ENCODE measurements at regions not wholly inside any gene's neighbourhood (a gene's known extent, or its start where the extent isn't known, plus 50 kb on each side); places are given as distances from the start of the nearest gene placed in this dataset.
"Not testable (repeated sequence)": the region's sequence is repeated elsewhere in the genome, so short reads cannot be mapped to it uniquely, and the experiment has no call there.

GRCh38 chr3:177710506-177710905, 513.2 kb upstream of the TBL1XR1 start:
- Histone ChIP-seq H3K4me1 (peaks cover 27% of the 10 kb centered on the region), H3K27ac (no peak overlapping the region), H3K27me3 (no peaks in the 10 kb centered on the region), H3K9me3 (no peaks in the 10 kb centered on the region), H3K36me3 (no peaks in the 10 kb centered on the region), H3K4me3 (no peak overlapping the region)
- TF ChIP-seq POLR2AphosphoS5 (IDR thresholded peaks at IDR 0.05) (no peak), POLR2A (IDR thresholded peaks at IDR 0.05) (no peak), EP300 (IDR thresholded peaks at IDR 0.05) (no peak)
- TF ChIP-seq, protein P1, sequence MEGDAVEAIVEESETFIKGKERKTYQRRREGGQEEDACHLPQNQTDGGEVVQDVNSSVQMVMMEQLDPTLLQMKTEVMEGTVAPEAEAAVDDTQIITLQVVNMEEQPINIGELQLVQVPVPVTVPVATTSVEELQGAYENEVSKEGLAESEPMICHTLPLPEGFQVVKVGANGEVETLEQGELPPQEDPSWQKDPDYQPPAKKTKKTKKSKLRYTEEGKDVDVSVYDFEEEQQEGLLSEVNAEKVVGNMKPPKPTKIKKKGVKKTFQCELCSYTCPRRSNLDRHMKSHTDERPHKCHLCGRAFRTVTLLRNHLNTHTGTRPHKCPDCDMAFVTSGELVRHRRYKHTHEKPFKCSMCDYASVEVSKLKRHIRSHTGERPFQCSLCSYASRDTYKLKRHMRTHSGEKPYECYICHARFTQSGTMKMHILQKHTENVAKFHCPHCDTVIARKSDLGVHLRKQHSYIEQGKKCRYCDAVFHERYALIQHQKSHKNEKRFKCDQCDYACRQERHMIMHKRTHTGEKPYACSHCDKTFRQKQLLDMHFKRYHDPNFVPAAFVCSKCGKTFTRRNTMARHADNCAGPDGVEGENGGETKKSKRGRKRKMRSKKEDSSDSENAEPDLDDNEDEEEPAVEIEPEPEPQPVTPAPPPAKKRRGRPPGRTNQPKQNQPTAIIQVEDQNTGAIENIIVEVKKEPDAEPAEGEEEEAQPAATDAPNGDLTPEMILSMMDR (IDR thresholded peaks at IDR 0.05): no peak
- DNase-seq (ENCODE audit: low spot score in 2 of 2): no peak

- 66% methylated on average over 4 of the region's 4 CpGs for WGBS
- no peak for DNase-seq (ENCODE audit: low spot score in 2 of 2)
- H3K36me3 ChIP-seq: no peaks in the 10 kb centered on the region
- no peaks in the 10 kb centered on the region for H3K9me3 ChIP-seq
- H3K4me1 ChIP-seq: peaks cover 18% of the 10 kb centered on the region
- no peaks in the 10 kb centered on the region for H3K27me3 ChIP-seq
- TF ChIP-seq POLR2A (IDR thresholded peaks at IDR 0.05) (no peak), EP300 (IDR thresholded peaks at IDR 0.05) (no peak), POLR2AphosphoS5 (IDR thresholded peaks at IDR 0.05) (no peak)
- TF ChIP-seq, protein P1 (IDR thresholded peaks at IDR 0.05): no peak
- no peak overlapping the region for H3K4me3 ChIP-seq
- no peak overlapping the region for H3K27ac ChIP-seq
Measured at GRCh38 chr3:177711637-177712036, 514.4 kb upstream of the TBL1XR1 start.

DNA sequence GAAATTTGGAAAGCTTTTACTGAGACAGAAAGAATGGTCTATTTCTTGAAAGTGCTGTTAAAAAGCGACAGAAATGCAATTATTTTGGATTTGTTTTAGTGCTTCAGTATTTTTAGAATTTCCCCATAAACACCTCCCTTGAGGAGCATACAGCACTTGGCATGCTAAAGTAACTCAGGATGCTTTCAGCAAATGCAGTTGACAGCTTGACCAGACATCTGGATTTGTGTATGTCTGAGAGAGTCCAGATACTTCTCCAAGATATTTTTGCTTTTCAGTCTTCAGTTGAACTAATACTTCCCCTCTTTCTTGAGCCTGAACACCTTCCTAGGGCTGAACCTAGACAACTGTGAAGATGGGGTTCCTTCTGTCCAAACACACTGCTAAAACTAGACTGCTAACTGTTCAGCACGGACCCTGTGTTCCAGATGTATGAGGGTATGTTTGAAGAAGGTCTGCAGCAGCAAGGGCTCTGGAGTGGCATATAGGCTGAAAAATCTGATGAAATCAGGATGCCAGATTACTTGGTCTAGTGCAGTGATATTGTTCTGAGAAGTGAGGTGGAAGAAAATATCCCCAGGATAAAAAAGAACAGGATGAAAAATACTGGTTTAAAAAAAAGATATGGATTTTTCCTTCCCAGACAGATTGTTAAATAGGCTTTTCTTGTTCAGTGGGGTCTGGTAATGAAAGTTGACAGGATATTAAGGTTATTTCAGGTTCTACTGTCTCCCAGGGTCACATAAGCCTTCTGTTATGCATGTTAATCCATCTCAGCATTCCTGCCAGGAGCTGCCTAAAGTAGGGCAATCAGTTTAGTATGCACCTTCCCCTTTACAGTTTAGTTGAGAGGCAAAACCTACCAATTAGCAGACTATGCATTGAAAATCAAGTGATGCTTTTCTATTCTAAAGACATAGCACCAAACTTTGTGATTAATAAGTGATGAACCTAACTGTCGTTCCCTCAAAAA, 516.9 kb upstream of the TBL1XR1 start:
- no peak for DNase-seq (ENCODE audit: low spot score in 2 of 2)
- H3K4me3 ChIP-seq: no peak overlapping the region
- TF ChIP-seq POLR2AphosphoS5 (IDR thresholded peaks at IDR 0.05) (no peak), POLR2A (IDR thresholded peaks at IDR 0.05) (no peak), EP300 (IDR thresholded peaks at IDR 0.05) (no peak)
- TF ChIP-seq, protein P1 (IDR thresholded peaks at IDR 0.05): no peak

GRCh38 chr3:177714945-177715344, 517.7 kb upstream of the TBL1XR1 start:
- Histone ChIP-seq H3K4me1 (peaks cover 17% of the 10 kb centered on the region), H3K9me3 (no peaks in the 10 kb centered on the region), H3K36me3 (no peaks in the 10 kb centered on the region), H3K27ac (no peak overlapping the region), H3K27me3 (no peaks in the 10 kb centered on the region), H3K4me3 (no peak overlapping the region)
- DNase-seq (ENCODE audit: low spot score in 2 of 2): no peak
- 40% methylated on average over 3 of the region's 3 CpGs for WGBS
- TF ChIP-seq POLR2A (IDR thresholded peaks at IDR 0.05): no peak
- TF ChIP-seq EP300 (IDR thresholded peaks at IDR 0.05): no peak
- TF ChIP-seq, protein P1 (IDR thresholded peaks at IDR 0.05): no peak
- no peak for TF ChIP-seq POLR2AphosphoS5 (IDR thresholded peaks at IDR 0.05)

More for the DNA sequence above, 516.9 kb upstream of the TBL1XR1 start:
- H3K36me3 ChIP-seq: no peaks in the 10 kb centered on the region
- H3K27ac ChIP-seq: no peak overlapping the region
- peaks cover 17% of the 10 kb centered on the region for H3K4me1 ChIP-seq
- H3K27me3 ChIP-seq: no peaks in the 10 kb centered on the region
- WGBS: 62% methylated on average over 3 of the region's 3 CpGs
- H3K9me3 ChIP-seq: no peaks in the 10 kb centered on the region

DNA sequence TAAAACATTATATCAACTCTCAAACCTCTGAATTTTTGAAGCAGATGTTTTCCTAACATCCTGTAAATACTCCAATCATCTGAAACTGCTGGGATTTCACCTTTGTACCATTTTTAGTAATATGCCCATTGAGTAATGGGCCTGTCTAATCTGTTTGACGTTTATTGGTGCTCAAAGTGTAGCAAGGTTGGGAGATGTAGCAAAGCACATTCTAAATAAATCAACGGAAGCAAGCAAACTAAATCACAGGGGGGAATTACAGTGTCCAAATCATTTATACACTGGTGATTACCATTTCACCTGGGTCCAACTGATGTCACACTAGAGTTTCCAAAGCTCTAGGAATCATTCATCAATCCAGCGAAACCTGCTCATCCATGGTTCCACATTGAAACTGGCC, 518.7 kb upstream of the TBL1XR1 start:
- Histone ChIP-seq H3K9me3 (no peaks in the 10 kb centered on the region), H3K27ac (no peak overlapping the region), H3K4me1 (peaks cover 16% of the 10 kb centered on the region), H3K4me3 (no peak overlapping the region), H3K36me3 (no peaks in the 10 kb centered on the region), H3K27me3 (no peaks in the 10 kb centered on the region)
- no peak for DNase-seq (ENCODE audit: low spot score in 2 of 2)
- WGBS: 95% methylated on average over 3 of the region's 3 CpGs
- TF ChIP-seq POLR2A (IDR thresholded peaks at IDR 0.05): no peak
- no peak for TF ChIP-seq POLR2AphosphoS5 (IDR thresholded peaks at IDR 0.05)

GRCh38 chr3:177720927-177721326, 523.6 kb upstream of the TBL1XR1 start:
- peaks cover 34% of the 10 kb centered on the region for H3K4me1 ChIP-seq
- H3K9me3 ChIP-seq; H3K27ac ChIP-seq; DNase-seq (ENCODE audit: low spot score in 2 of 2); H3K27me3 ChIP-seq; H3K4me3 ChIP-seq; H3K36me3 ChIP-seq: not testable (repeated sequence)
- WGBS: 96% methylated on average over 3 of the region's 3 CpGs
